ENCODE measurements at regions not wholly inside any gene's neighbourhood (a gene's known extent, or its start where the extent isn't known, plus 50 kb on each side); places are given as distances from the start of the nearest gene placed in this dataset.

GRCh38 chr18:45191795-45192194, 423.5 kb upstream of the SLC14A2 start:
- Histone ChIP-seq H3K27ac (ENCODE audit: low read length in 2 of 2) (no peak overlapping the region), H3K9ac (ENCODE audit: low read length) (no peak overlapping the region), H3K27me3 (replicated peaks in 1 of 4; ENCODE audit: control extremely low read depth in 1 of 4, control insufficient read depth in 3 of 4, insufficient read depth in 4 of 4, low read length in 3 of 4) (no peaks in the 10 kb centered on the region), H4K20me1 (ENCODE audit: control insufficient read depth, insufficient read depth, low read length, poor library complexity, severe bottlenecking) (no peaks in the 10 kb centered on the region), H2AFZ (ENCODE audit: insufficient read depth, low read depth, low read length, poor library complexity, severe bottlenecking) (no peak overlapping the region), H3K36me3 (replicated peaks in 1 of 2; ENCODE audit: control extremely low read depth in 1 of 2, control insufficient read depth in 1 of 2, extremely low read depth in 1 of 2, insufficient read depth in 2 of 2, low read length in 1 of 2) (no peaks in the 10 kb centered on the region), H3K4me2 (replicated peaks; ENCODE audit: low read depth, low read length, poor library complexity, severe bottlenecking) (no peak overlapping the region), H3K4me1 (ENCODE audit: control insufficient read depth in 2 of 2, insufficient read depth in 2 of 2, low read length in 2 of 2) (no peaks in the 10 kb centered on the region), H3K9me3 (ENCODE audit: control extremely low read depth in 1 of 3, control insufficient read depth in 2 of 3, insufficient read depth in 1 of 3, low read length in 2 of 3) (no peaks in the 10 kb centered on the region), H3K4me3 (ENCODE audit: control extremely low read depth in 1 of 5, extremely low read depth in 1 of 5, insufficient read depth in 1 of 5, low read depth in 2 of 5, low read length in 4 of 5) (no peak overlapping the region), H3K79me2 (ENCODE audit: control insufficient read depth, insufficient read depth, low read length) (no peaks in the 10 kb centered on the region)
- Mint-ChIP-seq H3K4me1 (no peaks in the 10 kb centered on the region), H3K27ac (no peak overlapping the region), H3K9me3 (ENCODE audit: insufficient read depth) (no peaks in the 10 kb centered on the region), H3K27me3 (no peaks in the 10 kb centered on the region), H3K4me3 (no peak overlapping the region)
- ATAC-seq (ENCODE audit: low read depth) (no peak), DNase-seq (no peak)
- TF ChIP-seq CTCF (IDR thresholded peaks at IDR 0.05) (no peak), EZH2 (IDR thresholded peaks at IDR 0.05; ENCODE audit: borderline replicate concordance, insufficient read depth, low read depth, low read length, poor library complexity, severe bottlenecking) (no peak)
- POLR2A ChIA-PET: no interaction called here
- no CpG with 5 or more reads among the region's 1 CpG for WGBS (ENCODE audit: insufficient coverage)
- CTCF ChIA-PET: no interaction called here
- intact Hi-C loops (cut with micrococcal nuclease): no loop called here

GRCh38 chr18:45197526-45197970, 417.7 kb upstream of the SLC14A2 start:
- H3K27ac Mint-ChIP-seq: no peak overlapping the region
- no peak overlapping the region for H3K4me3 Mint-ChIP-seq
- Histone ChIP-seq H3K4me2 (replicated peaks; ENCODE audit: low read depth, low read length, poor library complexity, severe bottlenecking) (no peak overlapping the region), H4K20me1 (ENCODE audit: control insufficient read depth, insufficient read depth, low read length, poor library complexity, severe bottlenecking) (no peaks in the 10 kb centered on the region), H3K4me3 (ENCODE audit: control extremely low read depth in 1 of 5, extremely low read depth in 1 of 5, insufficient read depth in 1 of 5, low read depth in 2 of 5, low read length in 4 of 5) (no peak overlapping the region), H3K27me3 (replicated peaks in 1 of 4; ENCODE audit: control extremely low read depth in 1 of 4, control insufficient read depth in 3 of 4, insufficient read depth in 4 of 4, low read length in 3 of 4) (no peaks in the 10 kb centered on the region), H3K27ac (ENCODE audit: low read length in 2 of 2) (no peak overlapping the region), H3K4me1 (ENCODE audit: control insufficient read depth in 2 of 2, insufficient read depth in 2 of 2, low read length in 2 of 2) (no peaks in the 10 kb centered on the region), H3K9me3 (ENCODE audit: control extremely low read depth in 1 of 3, control insufficient read depth in 2 of 3, insufficient read depth in 1 of 3, low read length in 2 of 3) (peaks cover 0 to 1% (median 0%) of the 10 kb centered on the region in 3 donors), H3K9ac (ENCODE audit: low read length) (no peak overlapping the region), H3K36me3 (replicated peaks in 1 of 2; ENCODE audit: control extremely low read depth in 1 of 2, control insufficient read depth in 1 of 2, extremely low read depth in 1 of 2, insufficient read depth in 2 of 2, low read length in 1 of 2) (no peaks in the 10 kb centered on the region), H3K79me2 (ENCODE audit: control insufficient read depth, insufficient read depth, low read length) (no peaks in the 10 kb centered on the region), H2AFZ (ENCODE audit: insufficient read depth, low read depth, low read length, poor library complexity, severe bottlenecking) (no peak overlapping the region)
- TF ChIP-seq CTCF (IDR thresholded peaks at IDR 0.05): no peak
- no peak for TF ChIP-seq EZH2 (IDR thresholded peaks at IDR 0.05; ENCODE audit: borderline replicate concordance, insufficient read depth, low read depth, low read length, poor library complexity, severe bottlenecking)
- intact Hi-C loops (cut with micrococcal nuclease): no loop called here
- WGBS (ENCODE audit: insufficient coverage): no CpG with 5 or more reads among the region's 5 CpGs
- ChIA-PET POLR2A (no interaction called here), CTCF (interaction anchor here (1.0 to 1.7 kb wide), 2 partner anchors 15 to 105 kb away, joined by 3 to 8 read pairs; no protein-coding TSS in a partner anchor)
- H3K27me3 Mint-ChIP-seq: no peaks in the 10 kb centered on the region
- H3K9me3 Mint-ChIP-seq (ENCODE audit: insufficient read depth): no peaks in the 10 kb centered on the region
- DNase-seq (peak; percentile 34), ATAC-seq (ENCODE audit: low read depth) (peak; percentile 56)
- peaks cover 8% of the 10 kb centered on the region for H3K4me1 Mint-ChIP-seq
